PC-3 (cell line): ENCODE measurements at regions not wholly inside any gene's neighbourhood (a gene's known extent, or its start where the extent isn't known, plus 50 kb on each side); places are given as distances from the start of the nearest gene placed in this dataset.
A peak's percentile ranks its signal among the peaks of the same experiment; 100 is the strongest.

Experiments used
- ATAC-seq: fragments of 200-7000 bp; cut with Tn5 transposase; 2 replicates; pipeline ENCODE4 v1.9.1; 2020; ENCODE audit warnings: mild to moderate bottlenecking, moderate library complexity
- BruUV-seq: library from RNA; stranded (reverse); fragments of 400-500 nt; replicated peaks from 2 replicates; lab custom pipeline; 2021; lab: Mats Ljungman, UMichigan
- CTCF ChIA-PET: fragments of 300-600 bp; sonication (Branson Sonifier 250); formaldehyde crosslinking; loops from one replicate; lab custom pipeline; 2022; ENCODE audit warnings: antibody characterized with exemption; lab: Charles Lee
- POLR2A ChIA-PET: fragments of 300-600 bp; sonication (Branson Sonifier 250); formaldehyde crosslinking; loops from one replicate; lab custom pipeline; 2022; ENCODE audit warnings: antibody characterized with exemption; ENCODE audit not compliant: unreplicated experiment; lab: Charles Lee
- DNase-seq: peaks from one replicate; pipeline ENCODE4 v3.0.0-alpha.2; 2015
- H2AFZ ChIP-seq: fragments of 300-600 bp; sonication (generic); 2 replicates; pipeline ENCODE4 v1.6.0; 2016; ENCODE audit warnings: antibody characterized with exemption, low read length
- H3F3A ChIP-seq: fragments of 300-600 bp; sonication (generic); one replicate; pipeline ENCODE4 v1.6.0; 2017; ENCODE audit warnings: antibody characterized with exemption, low read length, control low read depth, mild to moderate bottlenecking; ENCODE audit not compliant: unreplicated experiment
- H3K27ac ChIP-seq: fragments of 300-600 bp; sonication (generic); 2 replicates; pipeline ENCODE4 v1.5.1; 2016; ENCODE audit warnings: mild to moderate bottlenecking, low read length
- H3K27me3 ChIP-seq: fragments of 300-600 bp; sonication (generic); 2 replicates; pipeline ENCODE4 v1.6.1; 2016; ENCODE audit warnings: low read length, mixed read lengths
- H3K36me3 ChIP-seq: fragments of 300-600 bp; sonication (generic); 2 replicates; pipeline ENCODE4 v1.6.1; 2016; ENCODE audit warnings: low read depth, mixed run types, low read length, mixed read lengths
- H3K4me1 ChIP-seq: fragments of 300-600 bp; sonication (generic); 2 replicates; pipeline ENCODE4 v1.5.1; 2016; ENCODE audit warnings: low read length; ENCODE audit not compliant: insufficient read depth
- H3K4me2 ChIP-seq: fragments of 300-600 bp; sonication (generic); 2 replicates; pipeline ENCODE4 v1.6.0; 2016; ENCODE audit warnings: low read length
- H3K4me3 ChIP-seq: fragments of 300-600 bp; sonication (generic); 2 replicates; pipeline ENCODE4 v1.5.1; 2016; ENCODE audit warnings: mild to moderate bottlenecking, low read length, mixed read lengths
- H3K79me2 ChIP-seq: fragments of 300-600 bp; sonication (generic); 2 replicates; pipeline ENCODE4 v1.6.1; 2017; ENCODE audit warnings: low read length, mixed read lengths
- H3K9ac ChIP-seq: fragments of 300-600 bp; sonication (generic); 2 replicates; pipeline ENCODE4 v1.6.0; 2016; ENCODE audit warnings: mild to moderate bottlenecking, low read length
- H3K9me2 ChIP-seq: fragments of 300-600 bp; sonication (generic); replicated peaks from 2 replicates; pipeline ENCODE4 v1.6.1; 2016; ENCODE audit warnings: mixed run types, low read length, mixed read lengths
- H3K9me3 ChIP-seq: fragments of 300-600 bp; sonication (generic); 2 replicates; pipeline ENCODE4 v1.6.1; 2016; ENCODE audit warnings: low read length, mixed read lengths
- H4K20me1 ChIP-seq: fragments of 300-600 bp; sonication (generic); 2 replicates; pipeline ENCODE4 v1.6.1; 2016; ENCODE audit warnings: low read length, mixed read lengths
- EZH2 ChIP-seq: fragments of 300-600 bp; sonication (generic); IDR thresholded peaks from one replicate; pipeline ENCODE4 v1.6.1; 2017; ENCODE audit warnings: antibody characterized with exemption, mild to moderate bottlenecking, low read length; ENCODE audit not compliant: unreplicated experiment
- EZH2phosphoT487 ChIP-seq: fragments of 300-600 bp; sonication (generic); IDR thresholded peaks from 2 replicates; pipeline ENCODE4 v1.6.1; 2018; ENCODE audit warnings: mild to moderate bottlenecking, antibody characterized with exemption, low read length, borderline replicate concordance
- intact Hi-C: fragments of 100-400 bp; cut with micrococcal nuclease; formaldehyde crosslinking; loops from 2 replicates; pipeline ENCODE4 v1.9.0; 2023
- TF ChIP-seq, protein P1 (sequence below): fragments of 300-600 bp; sonication (generic); conservative IDR thresholded peaks from 2 replicates; pipeline ENCODE4 v1.5.1; 2017; ENCODE audit warnings: antibody characterized with exemption, low read depth, mild to moderate bottlenecking, low read length

DNA sequence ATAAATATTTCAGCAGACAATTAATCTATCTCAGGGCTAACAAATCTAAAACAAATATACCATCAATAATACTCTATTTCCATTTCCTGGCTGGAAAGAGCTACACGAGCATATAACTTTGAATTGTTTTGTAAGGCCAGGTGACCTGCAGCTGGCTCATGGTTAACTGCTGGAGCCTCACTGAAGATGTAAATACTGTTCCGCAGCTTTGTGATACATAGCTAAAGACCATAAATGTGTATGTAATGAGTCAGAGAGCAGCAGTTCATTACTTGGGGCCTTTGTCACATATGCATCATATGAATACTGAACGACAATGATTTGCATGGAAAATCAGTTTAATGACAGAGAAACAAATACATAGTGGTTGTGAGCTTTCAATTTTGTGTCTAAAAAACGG lies 109.4 kb upstream of the CCN2 start:
- DNase-seq (peak; percentile 82), ATAC-seq (peak; percentile 92)
- Histone ChIP-seq H3K4me1 (peaks cover 28% of the 10 kb centered on the region), H3K36me3 (no peaks in the 10 kb centered on the region), H3K9ac (no peak overlapping the region), H3K9me2 (no peaks in the 10 kb centered on the region), H2AFZ (no peak overlapping the region), H3F3A (no peaks in the 10 kb centered on the region), H3K9me3 (no peaks in the 10 kb centered on the region), H3K4me2 (peak overlapping the region; percentile 26), H3K79me2 (no peaks in the 10 kb centered on the region), H3K4me3 (no peak overlapping the region), H3K27me3 (no peaks in the 10 kb centered on the region), H3K27ac (peak overlapping the region; percentile 17; the same call in 1 of the 2 replicates), H4K20me1 (no peaks in the 10 kb centered on the region)
- intact Hi-C loops, result loop anchor here (1.0 kb wide), 1 partner anchor 100 kb away; no protein-coding TSS in a partner anchor
- BruUV-seq, result no TSS peak
- POLR2A ChIA-PET, result interaction anchor here (0.6 kb wide), 1 partner anchor 109 kb away, joined by 4 read pairs; the partner anchor contains the start of gene CCN2
- CTCF ChIA-PET, result interaction anchor here (0.6 kb wide), 1 partner anchor 71 kb away, joined by 4 read pairs; no protein-coding TSS in a partner anchor
- no peak for TF ChIP-seq EZH2
- TF ChIP-seq, protein P1, sequence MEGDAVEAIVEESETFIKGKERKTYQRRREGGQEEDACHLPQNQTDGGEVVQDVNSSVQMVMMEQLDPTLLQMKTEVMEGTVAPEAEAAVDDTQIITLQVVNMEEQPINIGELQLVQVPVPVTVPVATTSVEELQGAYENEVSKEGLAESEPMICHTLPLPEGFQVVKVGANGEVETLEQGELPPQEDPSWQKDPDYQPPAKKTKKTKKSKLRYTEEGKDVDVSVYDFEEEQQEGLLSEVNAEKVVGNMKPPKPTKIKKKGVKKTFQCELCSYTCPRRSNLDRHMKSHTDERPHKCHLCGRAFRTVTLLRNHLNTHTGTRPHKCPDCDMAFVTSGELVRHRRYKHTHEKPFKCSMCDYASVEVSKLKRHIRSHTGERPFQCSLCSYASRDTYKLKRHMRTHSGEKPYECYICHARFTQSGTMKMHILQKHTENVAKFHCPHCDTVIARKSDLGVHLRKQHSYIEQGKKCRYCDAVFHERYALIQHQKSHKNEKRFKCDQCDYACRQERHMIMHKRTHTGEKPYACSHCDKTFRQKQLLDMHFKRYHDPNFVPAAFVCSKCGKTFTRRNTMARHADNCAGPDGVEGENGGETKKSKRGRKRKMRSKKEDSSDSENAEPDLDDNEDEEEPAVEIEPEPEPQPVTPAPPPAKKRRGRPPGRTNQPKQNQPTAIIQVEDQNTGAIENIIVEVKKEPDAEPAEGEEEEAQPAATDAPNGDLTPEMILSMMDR, result no peak
- no peak for TF ChIP-seq EZH2phosphoT487

DNA sequence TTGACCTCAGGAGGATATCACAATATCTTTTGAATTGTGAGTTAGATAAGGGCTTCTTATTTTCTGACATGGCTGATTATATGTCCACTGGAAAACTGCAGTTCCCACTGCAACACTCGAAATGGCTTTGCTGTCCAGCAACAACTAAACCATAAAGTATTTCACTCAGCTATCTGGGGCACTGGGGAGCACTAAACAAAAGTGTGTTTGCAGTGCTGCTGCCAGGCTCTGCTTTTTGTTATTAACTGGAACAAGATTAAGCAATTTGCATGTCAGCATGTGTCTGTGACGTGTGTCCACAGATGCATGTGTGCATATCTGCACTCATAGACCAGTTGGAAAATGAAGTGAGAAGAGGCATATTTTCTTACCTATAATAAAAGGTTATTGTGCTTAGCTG lies 107.8 kb upstream of the CCN2 start:
- Histone ChIP-seq H4K20me1 (no peaks in the 10 kb centered on the region), H3K9me2 (no peaks in the 10 kb centered on the region), H3K4me2 (no peak overlapping the region), H3K9ac (no peak overlapping the region), H3K27me3 (no peaks in the 10 kb centered on the region), H3K36me3 (no peaks in the 10 kb centered on the region), H3K4me3 (no peak overlapping the region), H3F3A (no peaks in the 10 kb centered on the region), H3K79me2 (no peaks in the 10 kb centered on the region), H2AFZ (no peak overlapping the region), H3K27ac (no peak overlapping the region), H3K4me1 (peaks cover 34% of the 10 kb centered on the region), H3K9me3 (no peaks in the 10 kb centered on the region)
- BruUV-seq, result no TSS peak
- no peak for DNase-seq
- ChIA-PET CTCF (no interaction called here), POLR2A (no interaction called here)
- intact Hi-C loops, result no loop called here
- ATAC-seq, result no peak
- no peak for TF ChIP-seq EZH2
- TF ChIP-seq, protein P1, result no peak
- no peak for TF ChIP-seq EZH2phosphoT487

DNA sequence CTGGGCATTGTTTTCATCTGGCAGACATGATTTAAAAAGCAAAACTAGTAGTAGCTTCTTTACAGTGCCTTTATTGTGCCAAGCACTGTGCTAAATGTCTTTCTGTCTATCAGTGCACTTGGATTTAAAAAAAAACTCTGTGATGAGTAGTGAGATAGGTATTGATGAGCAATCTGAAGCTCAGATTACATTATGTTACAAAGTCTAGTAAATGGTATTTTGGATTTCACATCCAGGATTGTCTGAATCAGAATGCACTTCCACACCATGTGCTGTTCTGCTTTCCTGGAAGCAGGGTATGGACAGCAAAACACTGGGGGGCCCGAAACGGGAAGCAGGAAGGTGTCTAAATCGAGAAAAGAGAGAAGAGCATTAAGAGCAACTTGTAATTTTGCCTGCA lies 103.4 kb upstream of the CCN2 start:
- Histone ChIP-seq H3K9me3 (no peaks in the 10 kb centered on the region), H3K36me3 (no peaks in the 10 kb centered on the region), H3K9me2 (no peaks in the 10 kb centered on the region), H3K4me2 (peak overlapping the region; percentile 61), H3K27me3 (no peaks in the 10 kb centered on the region), H3K27ac (no peak overlapping the region), H2AFZ (peak overlapping the region; percentile 64), H3K79me2 (no peaks in the 10 kb centered on the region), H3K4me1 (peaks cover 13% of the 10 kb centered on the region), H4K20me1 (no peaks in the 10 kb centered on the region), H3F3A (no peaks in the 10 kb centered on the region), H3K4me3 (no peak overlapping the region), H3K9ac (no peak overlapping the region)
- DNase-seq, result peak; percentile 65
- intact Hi-C loops, result no loop called here
- no peak for TF ChIP-seq EZH2phosphoT487
- no peak for TF ChIP-seq EZH2
- TF ChIP-seq, protein P1, result no peak
- no TSS peak for BruUV-seq
- CTCF ChIA-PET, result no interaction called here
- POLR2A ChIA-PET, result no interaction called here
- peak; percentile 67 for ATAC-seq
